ENCODE measurements at regions not wholly inside any gene's neighbourhood (a gene's known extent, or its start where the extent isn't known, plus 50 kb on each side); places are given as distances from the start of the nearest gene placed in this dataset.
A peak's percentile ranks its signal among the peaks of the same experiment; 100 is the strongest.
"Not testable (repeated sequence)": the region's sequence is repeated elsewhere in the genome, so short reads cannot be mapped to it uniquely, and the experiment has no call there.

- no peak overlapping the region for H2AFZ ChIP-seq (ENCODE audit: low read depth, low read length, severe bottlenecking)
- H3K9ac ChIP-seq (ENCODE audit: low read length) = no peak overlapping the region
- no peaks in the 10 kb centered on the region for H3K79me2 ChIP-seq (ENCODE audit: insufficient read depth, low read length)
- H3K36me3 ChIP-seq (ENCODE audit: low read length) = no peaks in the 10 kb centered on the region
- no peaks in the 10 kb centered on the region for H3K27me3 ChIP-seq (ENCODE audit: low read length)
- H3K9me2 ChIP-seq (replicated peaks; ENCODE audit: insufficient read depth, low read length) = no peaks in the 10 kb centered on the region
- no peak overlapping the region for H3K27ac ChIP-seq (ENCODE audit: low read depth, low read length)
- H3K4me2 ChIP-seq (ENCODE audit: low read depth, low read length, poor library complexity, severe bottlenecking) = no peak overlapping the region
- H4K20me1 ChIP-seq (ENCODE audit: low read depth, low read length) = no peaks in the 10 kb centered on the region
- H3K9me3 ChIP-seq (ENCODE audit: insufficient read depth, low read length) = no peaks in the 10 kb centered on the region
- no peak overlapping the region for H3K4me3 ChIP-seq (ENCODE audit: insufficient read depth, low read length, poor library complexity, severe bottlenecking)
- TF ChIP-seq EZH2phosphoT487 (conservative IDR thresholded peaks at IDR 0.05; ENCODE audit: low read length) (no peak), CTCF (IDR thresholded peaks at IDR 0.05; ENCODE audit: insufficient read depth, low read length, poor library complexity, severe bottlenecking) (no peak)
- H3F3A ChIP-seq (ENCODE audit: insufficient read depth) = no peaks in the 10 kb centered on the region
Measured at GRCh38 chr6:140001005-140001404, 626.6 kb upstream of the CITED2 start.

- H4K20me1 ChIP-seq (ENCODE audit: low read depth, low read length); H2AFZ ChIP-seq (ENCODE audit: low read depth, low read length, severe bottlenecking); H3K4me2 ChIP-seq (ENCODE audit: low read depth, low read length, poor library complexity, severe bottlenecking); H3K9me2 ChIP-seq (replicated peaks; ENCODE audit: insufficient read depth, low read length); H3K9ac ChIP-seq (ENCODE audit: low read length); H3K27ac ChIP-seq (ENCODE audit: low read depth, low read length); H3K79me2 ChIP-seq (ENCODE audit: insufficient read depth, low read length); H3K4me3 ChIP-seq (ENCODE audit: insufficient read depth, low read length, poor library complexity, severe bottlenecking); H3K36me3 ChIP-seq (ENCODE audit: low read length); H3F3A ChIP-seq (ENCODE audit: insufficient read depth); H3K27me3 ChIP-seq (ENCODE audit: low read length); H3K9me3 ChIP-seq (ENCODE audit: insufficient read depth, low read length): not testable (repeated sequence)
Measured at GRCh38 chr6:139999661-140000060, 625.2 kb upstream of the CITED2 start.

- H2AFZ ChIP-seq (ENCODE audit: low read depth, low read length, severe bottlenecking); H3K79me2 ChIP-seq (ENCODE audit: insufficient read depth, low read length); H3F3A ChIP-seq (ENCODE audit: insufficient read depth); H4K20me1 ChIP-seq (ENCODE audit: low read depth, low read length); H3K9ac ChIP-seq (ENCODE audit: low read length); H3K9me3 ChIP-seq (ENCODE audit: insufficient read depth, low read length); H3K4me3 ChIP-seq (ENCODE audit: insufficient read depth, low read length, poor library complexity, severe bottlenecking); H3K9me2 ChIP-seq (replicated peaks; ENCODE audit: insufficient read depth, low read length); H3K27me3 ChIP-seq (ENCODE audit: low read length); H3K27ac ChIP-seq (ENCODE audit: low read depth, low read length); H3K36me3 ChIP-seq (ENCODE audit: low read length); H3K4me2 ChIP-seq (ENCODE audit: low read depth, low read length, poor library complexity, severe bottlenecking): not testable (repeated sequence)
Measured at GRCh38 chr6:139998478-139998877, 624.0 kb upstream of the CITED2 start.

DNA sequence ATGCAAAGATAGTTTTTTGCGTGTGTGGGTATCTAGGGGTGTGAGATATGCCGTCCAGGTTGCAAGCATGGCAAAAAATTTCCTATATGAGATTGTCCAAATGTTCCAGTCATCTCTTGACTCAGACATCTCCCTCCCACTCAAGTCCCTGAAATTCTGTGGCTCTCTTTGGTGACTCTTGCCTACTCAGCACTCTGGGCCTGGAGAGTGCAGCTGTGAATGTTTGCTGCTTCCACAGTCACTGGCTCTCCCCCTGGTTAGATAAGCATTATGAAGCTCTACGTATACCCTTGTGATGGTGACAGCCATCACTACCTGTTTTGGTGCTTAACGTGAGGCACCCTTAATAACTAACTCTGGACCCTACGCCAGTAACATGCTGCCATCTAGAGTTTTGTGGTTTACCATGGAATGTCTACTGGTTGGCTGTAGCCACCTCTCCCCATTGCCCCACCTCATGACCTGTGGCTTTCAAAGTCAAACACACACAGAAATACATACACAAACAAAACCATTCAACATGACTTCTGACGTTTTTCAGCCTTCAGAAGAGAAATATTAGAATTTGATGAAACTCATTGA, 621.9 kb upstream of the CITED2 start:
- Histone ChIP-seq H3K9ac (ENCODE audit: low read length) (no peak overlapping the region), H4K20me1 (ENCODE audit: low read depth, low read length) (no peaks in the 10 kb centered on the region), H3K27ac (ENCODE audit: low read depth, low read length) (no peak overlapping the region), H3K4me3 (ENCODE audit: insufficient read depth, low read length, poor library complexity, severe bottlenecking) (no peak overlapping the region), H3K4me2 (ENCODE audit: low read depth, low read length, poor library complexity, severe bottlenecking) (no peak overlapping the region), H2AFZ (ENCODE audit: low read depth, low read length, severe bottlenecking) (peak overlapping the region; percentile 57), H3K9me3 (ENCODE audit: insufficient read depth, low read length) (no peaks in the 10 kb centered on the region), H3K9me2 (replicated peaks; ENCODE audit: insufficient read depth, low read length) (no peaks in the 10 kb centered on the region), H3K27me3 (ENCODE audit: low read length) (no peaks in the 10 kb centered on the region), H3K79me2 (ENCODE audit: insufficient read depth, low read length) (no peaks in the 10 kb centered on the region), H3F3A (ENCODE audit: insufficient read depth) (no peaks in the 10 kb centered on the region), H3K36me3 (ENCODE audit: low read length) (no peaks in the 10 kb centered on the region)
- TF ChIP-seq EZH2phosphoT487 (conservative IDR thresholded peaks at IDR 0.05; ENCODE audit: low read length) = no peak
- TF ChIP-seq CTCF (IDR thresholded peaks at IDR 0.05; ENCODE audit: insufficient read depth, low read length, poor library complexity, severe bottlenecking) = no peak
